ENCODE measurements at regions not wholly inside any gene's neighbourhood (a gene's known extent, or its start where the extent isn't known, plus 50 kb on each side); places are given as distances from the start of the nearest gene placed in this dataset.
"Not testable (repeated sequence)": the region's sequence is repeated elsewhere in the genome, so short reads cannot be mapped to it uniquely, and the experiment has no call there.

GRCh38 chrX:30008031-30008430 lies 207.3 kb upstream of the MAGEB2 start:
- no peak for DNase-seq

GRCh38 chrX:30010471-30010870 lies 204.9 kb upstream of the MAGEB2 start:
- no peak for DNase-seq

- no peak for DNase-seq
These were observed 199.9 kb upstream of the MAGEB2 start for GRCh38 chrX:30015440-30015839.

- DNase-seq, result no peak
These were observed 187.7 kb upstream of the MAGEB2 start for GRCh38 chrX:30027636-30028035.

GRCh38 chrX:30036406-30036805 lies 179.0 kb upstream of the MAGEB2 start:
- not testable (repeated sequence) for DNase-seq

- DNase-seq, result no peak
These were observed 175.6 kb upstream of the MAGEB2 start for GRCh38 chrX:30039768-30040167.

GRCh38 chrX:30060718-30061117 lies 154.6 kb upstream of the MAGEB2 start:
- DNase-seq, result no peak

GRCh38 chrX:30065226-30065625 lies 150.1 kb upstream of the MAGEB2 start:
- DNase-seq, result no peak

GRCh38 chrX:30067677-30068076 lies 147.7 kb upstream of the MAGEB2 start:
- DNase-seq, result no peak

- DNase-seq, result no peak
These were observed 129.8 kb upstream of the MAGEB2 start for GRCh38 chrX:30085571-30085970.

- DNase-seq, result no peak
These were observed 103.9 kb upstream of the MAGEB2 start for GRCh38 chrX:30111431-30111830.

GRCh38 chrX:30141966-30142365 lies 73.4 kb upstream of the MAGEB2 start:
- peak; percentile 46 for DNase-seq

GRCh38 chrX:30144221-30144620 lies 71.1 kb upstream of the MAGEB2 start:
- no peak for DNase-seq

GRCh38 chrX:30144971-30145731 lies 70.2 kb upstream of the MAGEB2 start:
- DNase-seq, result no peak

GRCh38 chrX:30147996-30148643 lies 67.2 kb upstream of the MAGEB2 start:
- DNase-seq, result peak; percentile 0

GRCh38 chrX:30149206-30149605 lies 66.2 kb upstream of the MAGEB2 start:
- DNase-seq, result not testable (repeated sequence)

GRCh38 chrX:30150196-30150895 lies 65.0 kb upstream of the MAGEB2 start:
- no peak for DNase-seq

GRCh38 chrX:30151964-30152363 lies 63.4 kb upstream of the MAGEB2 start:
- DNase-seq, result no peak

GRCh38 chrX:30153175-30153880 lies 62.0 kb upstream of the MAGEB2 start:
- DNase-seq, result no peak

GRCh38 chrX:30153881-30154260 lies 61.5 kb upstream of the MAGEB2 start:
- DNase-seq, result no peak

- DNase-seq, result no peak
These were observed 59.4 kb upstream of the MAGEB2 start for GRCh38 chrX:30156009-30156408.

GRCh38 chrX:30156880-30157560 lies 58.3 kb upstream of the MAGEB2 start:
- DNase-seq, result no peak

GRCh38 chrX:30161043-30161442 lies 54.3 kb upstream of the MAGEB2 start:
- no peak for DNase-seq

Measured in NCI-H146 (cell line).